NT2/D1 (cell line): ENCODE measurements at regions not wholly inside any gene's neighbourhood (a gene's known extent, or its start where the extent isn't known, plus 50 kb on each side); places are given as distances from the start of the nearest gene placed in this dataset.
"Not testable (repeated sequence)": the region's sequence is repeated elsewhere in the genome, so short reads cannot be mapped to it uniquely, and the experiment has no call there.

Experiments used
- DNase-seq: peaks from one replicate; pipeline ENCODE4 v3.0.0-alpha.2; 2011; ENCODE audit warnings: low read depth, low spot score
- H3K27me3 ChIP-seq: 2 replicates; pipeline ENCODE4 v1.6.0; 2011; ENCODE audit warnings: mild to moderate bottlenecking; ENCODE audit not compliant: insufficient read length, insufficient read depth
- H3K36me3 ChIP-seq: 2 replicates; pipeline ENCODE4 v1.6.1; 2011; ENCODE audit warnings: mild to moderate bottlenecking, low read length, mixed read lengths; ENCODE audit not compliant: insufficient read depth, insufficient read length
- H3K4me1 ChIP-seq: 2 replicates; pipeline ENCODE4 v1.5.1; 2011; ENCODE audit not compliant: insufficient read depth, insufficient read length
- H3K4me3 ChIP-seq: 2 replicates; pipeline ENCODE4 v1.5.1; 2011; ENCODE audit warnings: low read depth; ENCODE audit not compliant: insufficient read length
- H3K9ac ChIP-seq: 2 replicates; pipeline ENCODE4 v1.6.0; 2011; ENCODE audit warnings: low read depth; ENCODE audit not compliant: insufficient read length
- H3K9me3 ChIP-seq: 2 replicates; pipeline ENCODE4 v1.5.1; 2011; ENCODE audit warnings: mild to moderate bottlenecking, low read length; ENCODE audit not compliant: insufficient read depth
- SUZ12 ChIP-seq: IDR thresholded peaks from 2 replicates; pipeline ENCODE4 v1.6.1; 2011; ENCODE audit not compliant: insufficient read length, insufficient read depth; ENCODE audit errors: extremely low read depth
- YY1 ChIP-seq: IDR thresholded peaks from 2 replicates; pipeline ENCODE4 v1.6.1; 2011; ENCODE audit not compliant: insufficient read length, insufficient read depth
- ZNF274 ChIP-seq: IDR thresholded peaks from 2 replicates; pipeline ENCODE4 v1.6.1; 2011; ENCODE audit warnings: mild to moderate bottlenecking, low read depth, low read length

GRCh38 chr10:18829259-18829658, 170.0 kb downstream of the ARL5B start:
- Histone ChIP-seq H3K36me3 (no peaks in the 10 kb centered on the region), H3K4me3 (no peak overlapping the region), H3K27me3 (no peaks in the 10 kb centered on the region), H3K9ac (no peak overlapping the region), H3K4me1 (no peaks in the 10 kb centered on the region), H3K9me3 (no peaks in the 10 kb centered on the region)
- no peak for TF ChIP-seq SUZ12
- TF ChIP-seq ZNF274 = no peak
- no peak for TF ChIP-seq YY1
- DNase-seq = no peak

DNA sequence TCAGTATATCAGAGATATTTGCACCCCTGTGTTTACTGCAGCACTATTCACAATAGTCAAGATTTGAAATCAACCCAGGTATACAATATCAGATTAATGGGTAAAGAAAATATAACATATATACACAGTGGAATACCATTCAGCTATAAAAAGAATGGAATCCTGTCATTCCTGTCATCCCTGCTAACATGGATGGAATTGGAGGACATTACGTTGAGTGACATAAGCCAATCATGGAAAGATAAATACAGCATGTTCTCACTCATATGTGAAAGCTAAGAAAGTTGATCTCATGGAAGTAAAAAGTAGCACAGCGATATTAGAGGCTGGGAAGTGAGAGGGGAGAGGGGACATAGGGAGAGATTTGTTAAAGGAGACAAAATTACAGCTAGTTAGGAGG, 171.0 kb downstream of the ARL5B start:
- no peak overlapping the region for H3K9ac ChIP-seq
- TF ChIP-seq YY1 = no peak
- TF ChIP-seq ZNF274 = no peak
- no peak for TF ChIP-seq SUZ12
- DNase-seq = no peak
- H3K36me3 ChIP-seq = no peaks in the 10 kb centered on the region
- H3K9me3 ChIP-seq = no peaks in the 10 kb centered on the region
- no peaks in the 10 kb centered on the region for H3K27me3 ChIP-seq
- H3K4me1 ChIP-seq = no peaks in the 10 kb centered on the region
- H3K4me3 ChIP-seq = no peak overlapping the region

GRCh38 chr10:18856623-18857022, 192.0 kb upstream of the MALRD1 start:
- not testable (repeated sequence) for H3K9me3 ChIP-seq, H3K4me1 ChIP-seq, H3K27me3 ChIP-seq, H3K4me3 ChIP-seq, H3K9ac ChIP-seq, DNase-seq, H3K36me3 ChIP-seq

- H3K4me1 ChIP-seq = no peaks in the 10 kb centered on the region
- no peak overlapping the region for H3K4me3 ChIP-seq
- no peaks in the 10 kb centered on the region for H3K27me3 ChIP-seq
- H3K9ac ChIP-seq = no peak overlapping the region
- no peak for TF ChIP-seq SUZ12
- no peak for TF ChIP-seq YY1
- TF ChIP-seq ZNF274 = no peak
- H3K9me3 ChIP-seq = no peaks in the 10 kb centered on the region
- no peak for DNase-seq
- no peaks in the 10 kb centered on the region for H3K36me3 ChIP-seq
These were observed 188.9 kb upstream of the MALRD1 start for GRCh38 chr10:18859659-18860058.

GRCh38 chr10:18860186-18860585, 188.4 kb upstream of the MALRD1 start:
- Histone ChIP-seq H3K4me1 (no peaks in the 10 kb centered on the region), H3K4me3 (no peak overlapping the region), H3K9ac (no peak overlapping the region), H3K36me3 (no peaks in the 10 kb centered on the region), H3K9me3 (no peaks in the 10 kb centered on the region), H3K27me3 (no peaks in the 10 kb centered on the region)
- TF ChIP-seq SUZ12 (no peak), YY1 (no peak), ZNF274 (no peak)
- no peak for DNase-seq

DNA sequence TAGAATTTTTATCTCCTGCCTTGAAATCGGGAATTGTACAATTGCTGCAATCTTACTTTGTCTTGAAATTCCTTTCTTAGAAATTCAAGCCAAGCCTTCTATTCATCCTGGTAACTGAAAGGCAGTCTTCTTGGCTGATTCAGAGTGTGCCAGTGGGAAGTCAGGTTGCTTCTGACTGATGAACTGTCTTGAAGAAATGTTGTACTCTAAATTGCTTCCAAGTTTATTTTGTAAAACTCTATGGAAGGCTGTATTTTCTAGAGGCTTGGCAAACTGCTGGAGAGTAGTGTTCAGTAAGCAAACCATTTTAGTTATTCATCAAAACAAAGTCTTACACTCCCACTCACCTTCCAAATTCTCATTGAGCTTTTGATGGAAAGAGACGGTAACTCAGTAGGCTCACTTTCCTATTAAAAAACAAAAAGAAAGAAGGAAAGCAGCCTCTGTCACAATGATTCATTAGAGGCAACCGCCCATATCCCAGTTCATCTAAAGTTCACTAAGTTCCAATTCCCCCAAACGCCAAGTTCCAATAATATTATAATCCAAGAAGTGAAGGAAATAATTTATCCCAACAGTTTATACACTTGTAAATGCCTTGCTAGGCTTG, 187.9 kb upstream of the MALRD1 start:
- TF ChIP-seq SUZ12 (no peak), ZNF274 (no peak), YY1 (no peak)
- Histone ChIP-seq H3K9me3 (no peaks in the 10 kb centered on the region), H3K4me1 (no peaks in the 10 kb centered on the region), H3K27me3 (no peaks in the 10 kb centered on the region), H3K9ac (no peak overlapping the region), H3K4me3 (no peak overlapping the region), H3K36me3 (no peaks in the 10 kb centered on the region)
- no peak for DNase-seq

DNA sequence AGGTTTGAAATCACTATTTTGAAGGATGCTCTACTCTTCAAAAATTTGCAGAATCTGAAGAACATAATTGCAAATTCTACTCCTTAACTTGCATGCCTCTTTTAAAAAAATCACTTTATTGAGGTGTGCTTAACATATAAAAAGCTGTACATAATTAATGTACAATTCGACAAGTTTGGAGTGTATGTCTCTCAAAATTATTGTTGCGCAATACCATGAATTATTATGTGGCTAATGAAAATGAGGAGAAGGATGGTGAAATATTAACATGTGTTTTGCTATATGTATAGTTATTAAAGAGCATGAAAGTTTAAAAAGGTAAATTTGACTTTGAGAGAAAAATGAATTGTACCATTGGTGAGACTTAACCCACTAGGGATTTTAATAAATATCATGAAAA, 187.2 kb upstream of the MALRD1 start:
- DNase-seq = no peak
- Histone ChIP-seq H3K27me3 (no peaks in the 10 kb centered on the region), H3K4me1 (no peaks in the 10 kb centered on the region), H3K36me3 (no peaks in the 10 kb centered on the region), H3K9me3 (no peaks in the 10 kb centered on the region), H3K9ac (no peak overlapping the region), H3K4me3 (no peak overlapping the region)
- TF ChIP-seq YY1 (no peak), SUZ12 (no peak), ZNF274 (no peak)

GRCh38 chr10:18866852-18867251, 181.7 kb upstream of the MALRD1 start:
- Histone ChIP-seq H3K9ac (no peak overlapping the region), H3K27me3 (no peaks in the 10 kb centered on the region), H3K4me1 (no peaks in the 10 kb centered on the region), H3K9me3 (no peaks in the 10 kb centered on the region), H3K4me3 (no peak overlapping the region), H3K36me3 (no peaks in the 10 kb centered on the region)
- TF ChIP-seq YY1 = no peak
- no peak for TF ChIP-seq SUZ12
- no peak for TF ChIP-seq ZNF274
- no peak for DNase-seq
